Adrenal gland (tissue), 5 donors: ENCODE measurements at regions not wholly inside any gene's neighbourhood (a gene's known extent, or its start where the extent isn't known, plus 50 kb on each side); places are given as distances from the start of the nearest gene placed in this dataset.

Experiments
- CTCF ChIP-seq, 6 experiments: fragments of 450-650 bp in 4 of 6; fragments of 200-600 bp in 2 of 6; sonication (generic) in 1 of 6; IDR thresholded peaks; 1 replicate in 5 of 6; 2 replicates in 1 of 6; pipeline versions ENCODE4 v1.5.1 to v1.8.0; 2016 to 2021; ENCODE audit warnings: antibody characterized with exemption in 6 of 6, mild to moderate bottlenecking in 2 of 6, moderate library complexity in 1 of 6
- POLR2A ChIP-seq, 2 donors: fragments of 450-650 bp; IDR thresholded peaks; one replicate each; pipeline ENCODE4 v1.6.1; 2017; ENCODE audit warnings: antibody characterized with exemption in 2 of 2, mild to moderate bottlenecking in 2 of 2, moderate library complexity in 1 of 2
- donor health status: DM: no; HTN: no; CAD: no.

- no peak for TF ChIP-seq CTCF (IDR thresholded peaks at IDR 0.05)
- TF ChIP-seq POLR2A (IDR thresholded peaks at IDR 0.05), result no peak
These were observed 79.8 kb upstream of the STOX2 start for GRCh38 chr4:183825346-183825745.
